SK-N-SH (cell line): ENCODE measurements at regions not wholly inside any gene's neighbourhood (a gene's known extent, or its start where the extent isn't known, plus 50 kb on each side); places are given as distances from the start of the nearest gene placed in this dataset.
A peak's percentile ranks its signal among the peaks of the same experiment; 100 is the strongest.

Experiments
- CTCF ChIA-PET: fragments of 300-600, 350-600 bp; formaldehyde crosslinking; extraction: SDS; loops from one replicate; lab custom pipeline; 2021; lab: Yijun Ruan, JAX
- POLR2A ChIA-PET: fragments of 350-600 bp; sonication (Branson Sonifier 250); formaldehyde crosslinking; extraction: SDS; loops from one replicate; lab custom pipeline; 2020; ENCODE audit warnings: antibody characterized with exemption, inconsistent platforms; lab: Yijun Ruan, JAX
- DNase-seq: peaks from one replicate; pipeline ENCODE4 v3.0.0; 2012
- H2AFZ ChIP-seq: fragments of 200-600 bp; sonication (generic); 2 replicates; pipeline ENCODE4 v1.8.1; 2016; ENCODE audit warnings: antibody characterized with exemption, mild to moderate bottlenecking, low read depth
- H3F3A ChIP-seq: fragments of 200-600 bp; sonication (generic); replicated peaks from 2 replicates; pipeline ENCODE3; 2016; ENCODE audit warnings: antibody characterized with exemption, mild to moderate bottlenecking; ENCODE audit not compliant: insufficient read depth
- H3K27ac ChIP-seq, 2 experiments: fragments of 200-500 bp in 1 of 2; fragments of 200-600 bp in 1 of 2; sonication (Bioruptor generic) in 1 of 2; sonication (generic), shearing (Covaris generic) in 1 of 2; 2 replicates each; pipeline versions ENCODE4 v1.5.1 to v1.6.1; 2014 to 2016; ENCODE audit warnings: low read depth in 2 of 2, inconsistent platforms in 1 of 2, low read length in 1 of 2, mild to moderate bottlenecking in 1 of 2, mixed read lengths in 1 of 2
- H3K27me3 ChIP-seq: fragments of 200-600 bp; sonication (generic), shearing (Covaris generic); 2 replicates; pipeline ENCODE4 v1.6.1; 2016; ENCODE audit warnings: mixed run types; ENCODE audit not compliant: insufficient read depth
- H3K36me3 ChIP-seq, 2 experiments: fragments of 200-500 bp in 1 of 2; fragments of 200-600 bp in 1 of 2; sonication (Bioruptor generic) in 1 of 2; sonication (generic) in 1 of 2; replicated peaks in 1 of 2; 2 replicates each; pipeline versions ENCODE3 to v1.5.1; 2014 to 2016; ENCODE audit warnings: low read length in 1 of 2, mild to moderate bottlenecking in 1 of 2; ENCODE audit not compliant: insufficient read depth in 2 of 2, control insufficient read depth in 1 of 2
- H3K4me1 ChIP-seq, 2 experiments: fragments of 200-500 bp in 1 of 2; fragments of 200-600 bp in 1 of 2; sonication (Bioruptor generic) in 1 of 2; sonication (generic), shearing (Covaris generic) in 1 of 2; 2 replicates each; pipeline versions ENCODE4 v1.5.1 to v1.6.1; 2014 to 2016; ENCODE audit warnings: low read depth in 1 of 2, low read length in 1 of 2, mixed run types in 1 of 2; ENCODE audit not compliant: insufficient read depth in 2 of 2, control insufficient read depth in 1 of 2
- H3K4me2 ChIP-seq: fragments of 200-600 bp; sonication (generic), shearing (Covaris generic); 2 replicates; pipeline ENCODE4 v1.6.1; 2017; ENCODE audit warnings: mixed run types
- H3K4me3 ChIP-seq, 2 experiments: fragments of 200-500 bp in 1 of 2; fragments of 200-600 bp in 1 of 2; sonication (Bioruptor generic) in 1 of 2; sonication (generic), shearing (Covaris generic) in 1 of 2; 2 replicates each; pipeline versions ENCODE4 v1.5.1 to v1.8.1; 2014 to 2016; ENCODE audit warnings: low read depth in 2 of 2, inconsistent platforms in 1 of 2, low read length in 1 of 2, mild to moderate bottlenecking in 1 of 2, mixed read lengths in 1 of 2, moderate library complexity in 1 of 2
- H3K79me2 ChIP-seq: fragments of 200-600 bp; sonication (generic); 2 replicates; pipeline ENCODE4 v1.8.1; 2017; ENCODE audit warnings: mild to moderate bottlenecking; ENCODE audit not compliant: insufficient read depth
- H3K9ac ChIP-seq: fragments of 200-600 bp; sonication (generic); 2 replicates; pipeline ENCODE4 v1.6.1; 2017; ENCODE audit warnings: mixed run types
- H3K9me2 ChIP-seq: fragments of 200-600 bp; sonication (generic); 2 replicates; pipeline ENCODE4 v1.6.1; 2017; ENCODE audit warnings: mixed run types
- H3K9me3 ChIP-seq: fragments of 200-600 bp; sonication (generic); 2 replicates; pipeline ENCODE4 v1.6.1; 2017; ENCODE audit warnings: mixed run types, mild to moderate bottlenecking, moderate library complexity
- H4K20me1 ChIP-seq: fragments of 200-600 bp; sonication (generic); 2 replicates; pipeline ENCODE4 v1.6.1; 2017; ENCODE audit warnings: mild to moderate bottlenecking, mixed run types; ENCODE audit not compliant: insufficient read depth
- CTCF ChIP-seq: fragments of 200-600 bp; sonication (generic); IDR thresholded peaks from 2 replicates; pipeline ENCODE4 v1.6.1; 2017; ENCODE audit warnings: antibody characterized with exemption, mild to moderate bottlenecking, moderate library complexity
- EZH2phosphoT487 ChIP-seq: fragments of 200-600 bp; sonication (generic); IDR thresholded peaks from 2 replicates; pipeline ENCODE4 v1.6.1; 2017; ENCODE audit warnings: low read depth, mixed run types, mild to moderate bottlenecking, antibody characterized with exemption, moderate library complexity, borderline replicate concordance
- GATA2 ChIP-seq: sonication (generic); formaldehyde crosslinking; IDR thresholded peaks from 2 replicates; pipeline ENCODE4 v1.5.0; 2020; ENCODE audit warnings: mild to moderate bottlenecking, missing genetic modification reagents
- MEF2A ChIP-seq: IDR thresholded peaks from 2 replicates; pipeline ENCODE4 v1.4.0; 2012; ENCODE audit warnings: low read depth, borderline replicate concordance
- NFIC ChIP-seq: IDR thresholded peaks from 2 replicates; pipeline ENCODE4 v1.4.0; 2012; ENCODE audit warnings: borderline replicate concordance
- TAF1 ChIP-seq: IDR thresholded peaks from 2 replicates; pipeline ENCODE4 v1.6.1; 2012; ENCODE audit warnings: low read depth, mild to moderate bottlenecking, low read length, moderate library complexity, borderline replicate concordance
- YY1 ChIP-seq: IDR thresholded peaks from 2 replicates; pipeline ENCODE4 v1.4.0; 2012; ENCODE audit warnings: low read depth, mild to moderate bottlenecking
- ZBTB33 ChIP-seq: IDR thresholded peaks from 2 replicates; pipeline ENCODE4 v1.4.0; 2012; ENCODE audit warnings: low read depth, borderline replicate concordance
- WGBS: methylation state at CpG from one replicate; pipeline ENCODE4 v1.1.6; 2017; ENCODE audit warnings: low lambda C conversion rate; 5-methylcytosine and 5-hydroxymethylcytosine counted together

- H2AFZ ChIP-seq, result no peak overlapping the region
- H3K4me3 ChIP-seq, result no peak overlapping the region
- H3K27me3 ChIP-seq, result no peaks in the 10 kb centered on the region
- no peak overlapping the region for H3K9ac ChIP-seq
- no peaks in the 10 kb centered on the region for H3K9me2 ChIP-seq
- no peaks in the 10 kb centered on the region for H3K9me3 ChIP-seq
- H3K4me1 ChIP-seq, result no peaks in the 10 kb centered on the region
- TF ChIP-seq GATA2 (CRISPR knock-in tag) (0 out of 2 replicates have a peak, but pooled peaks have one; percentile 8), TAF1 (no peak)
- no peak overlapping the region for H3K27ac ChIP-seq
- no peaks in the 10 kb centered on the region for H3F3A ChIP-seq
- no peak overlapping the region for H3K4me2 ChIP-seq
- WGBS, result 23% methylated on average over 3 of the region's 3 CpGs
- no peaks in the 10 kb centered on the region for H3K36me3 ChIP-seq
- no peaks in the 10 kb centered on the region for H4K20me1 ChIP-seq
- no peaks in the 10 kb centered on the region for H3K79me2 ChIP-seq
- ChIA-PET CTCF (no interaction called here), POLR2A (no interaction called here)
- DNase-seq, result no peak
These were observed 137.0 kb upstream of the ASCC3 start for GRCh38 chr6:101018157-101018556.

GRCh38 chr6:101021504-101021903 is 140.4 kb upstream of the ASCC3 start:
- no peak for TF ChIP-seq CTCF
- TF ChIP-seq MEF2A, result no peak
- TF ChIP-seq EZH2phosphoT487, result no peak
- TF ChIP-seq NFIC, result no peak
- TF ChIP-seq YY1, result no peak
- TF ChIP-seq TAF1, result no peak
- no peaks in the 10 kb centered on the region for H3K9me3 ChIP-seq
- H3K27me3 ChIP-seq, result no peaks in the 10 kb centered on the region
- no peak overlapping the region for H3K4me3 ChIP-seq
- H3K36me3 ChIP-seq, result no peaks in the 10 kb centered on the region
- H3K4me2 ChIP-seq, result no peak overlapping the region
- H3K9ac ChIP-seq, result no peak overlapping the region
- H2AFZ ChIP-seq, result no peak overlapping the region
- POLR2A ChIA-PET, result no interaction called here
- no peaks in the 10 kb centered on the region for H4K20me1 ChIP-seq
- CTCF ChIA-PET, result no interaction called here
- no peaks in the 10 kb centered on the region for H3K9me2 ChIP-seq
- DNase-seq, result no peak
- H3K79me2 ChIP-seq, result no peaks in the 10 kb centered on the region
- H3F3A ChIP-seq, result no peaks in the 10 kb centered on the region
- no peak overlapping the region for H3K27ac ChIP-seq
- no peaks in the 10 kb centered on the region for H3K4me1 ChIP-seq

- DNase-seq, result no peak
- Histone ChIP-seq H3F3A (no peaks in the 10 kb centered on the region), H4K20me1 (no peaks in the 10 kb centered on the region), H3K36me3 (no peaks in the 10 kb centered on the region), H3K9me3 (no peaks in the 10 kb centered on the region), H3K9ac (no peak overlapping the region), H3K27me3 (no peaks in the 10 kb centered on the region), H3K4me2 (no peak overlapping the region), H3K9me2 (no peaks in the 10 kb centered on the region), H3K4me3 (no peak overlapping the region), H3K4me1 (no peaks in the 10 kb centered on the region), H3K27ac (no peak overlapping the region), H2AFZ (no peak overlapping the region), H3K79me2 (no peaks in the 10 kb centered on the region)
- WGBS, result 42% methylated on average over 4 of the region's 4 CpGs
- TF ChIP-seq ZBTB33 (no peak), MEF2A (no peak)
- ChIA-PET CTCF (interaction anchor here (1.7 kb wide), 1 partner anchor 17 kb away, joined by 4 read pairs; no protein-coding TSS in a partner anchor), POLR2A (no interaction called here)
These were observed 161.8 kb upstream of the ASCC3 start for GRCh38 chr6:101042966-101043365.
